Mesodermal cell (in vitro differentiated cells): ENCODE measurements at regions not wholly inside any gene's neighbourhood (a gene's known extent, or its start where the extent isn't known, plus 50 kb on each side); places are given as distances from the start of the nearest gene placed in this dataset.

Experiments
- H3K27ac ChIP-seq: 2 replicates; pipeline ENCODE4 v1.7.0; 2013; ENCODE audit warnings: mild to moderate bottlenecking, low read depth, low read length, moderate library complexity; ENCODE audit not compliant: severe bottlenecking
- H3K36me3 ChIP-seq: 2 replicates; pipeline ENCODE4 v1.7.1; 2013; ENCODE audit warnings: mild to moderate bottlenecking, low read length, moderate library complexity; ENCODE audit not compliant: control insufficient read depth, insufficient read depth
- H3K4me1 ChIP-seq: one replicate; pipeline ENCODE4 v1.7.1; 2013; ENCODE audit warnings: mild to moderate bottlenecking, low read length; ENCODE audit not compliant: insufficient read depth, control insufficient read depth, poor library complexity, severe bottlenecking
- H3K4me3 ChIP-seq: 2 replicates; pipeline ENCODE4 v1.7.0; 2013; ENCODE audit warnings: low read length, control low read depth, mild to moderate bottlenecking; ENCODE audit not compliant: insufficient read depth, poor library complexity, severe bottlenecking; ENCODE audit errors: extremely low read depth
- H3K9me3 ChIP-seq: 2 replicates; pipeline ENCODE4 v1.7.1; 2013; ENCODE audit warnings: mild to moderate bottlenecking, low read length, moderate library complexity; ENCODE audit not compliant: control insufficient read depth
- WGBS, 2 experiments: methylation state at CpG; one replicate each; pipeline ENCODE4 v1.1.5; 2013; ENCODE audit warnings: missing lambda C conversion rate in 2 of 2; ENCODE audit not compliant: insufficient coverage in 2 of 2; 5-methylcytosine and 5-hydroxymethylcytosine counted together

- no peaks in the 10 kb centered on the region for H3K36me3 ChIP-seq
- no peaks in the 10 kb centered on the region for H3K9me3 ChIP-seq
- H3K27ac ChIP-seq, result no peak overlapping the region
- no peaks in the 10 kb centered on the region for H3K4me1 ChIP-seq
- H3K4me3 ChIP-seq, result no peak overlapping the region
Observed at GRCh38 chr10:56905051-56905450, 544.0 kb upstream of the ZWINT start.

GRCh38 chr10:56902554-56902953 lies 541.5 kb upstream of the ZWINT start:
- Histone ChIP-seq H3K4me3 (no peak overlapping the region), H3K9me3 (no peaks in the 10 kb centered on the region), H3K27ac (no peak overlapping the region), H3K4me1 (no peaks in the 10 kb centered on the region), H3K36me3 (no peaks in the 10 kb centered on the region)
- WGBS, 2 experiments, result 83% methylated on average over 1 of the region's 3 CpGs; no CpG with 5 or more reads in 1 of the 2 experiments

GRCh38 chr10:56895306-56895705 lies 534.2 kb upstream of the ZWINT start:
- Histone ChIP-seq H3K36me3 (no peaks in the 10 kb centered on the region), H3K4me3 (no peak overlapping the region), H3K4me1 (no peaks in the 10 kb centered on the region), H3K27ac (no peak overlapping the region), H3K9me3 (no peaks in the 10 kb centered on the region)
- WGBS, 2 experiments, result 89 to 100% methylated on average over 3 to 4 of the region's 6 CpGs

GRCh38 chr10:56881218-56881617 lies 520.2 kb upstream of the ZWINT start:
- Histone ChIP-seq H3K4me3 (no peak overlapping the region), H3K9me3 (no peaks in the 10 kb centered on the region), H3K27ac (no peak overlapping the region), H3K4me1 (no peaks in the 10 kb centered on the region), H3K36me3 (no peaks in the 10 kb centered on the region)
- WGBS, 2 experiments, result 84 to 100% methylated on average over 2 of the region's 3 CpGs

- WGBS, 2 experiments, result 75 to 100% methylated on average over 3 to 4 of the region's 4 CpGs
- Histone ChIP-seq H3K4me1 (no peaks in the 10 kb centered on the region), H3K9me3 (no peaks in the 10 kb centered on the region), H3K36me3 (no peaks in the 10 kb centered on the region), H3K27ac (no peak overlapping the region), H3K4me3 (no peak overlapping the region)
Observed at GRCh38 chr10:56880606-56881005, 519.5 kb upstream of the ZWINT start.

- Histone ChIP-seq H3K27ac (no peak overlapping the region), H3K4me1 (no peaks in the 10 kb centered on the region), H3K4me3 (no peak overlapping the region), H3K9me3 (no peaks in the 10 kb centered on the region), H3K36me3 (no peaks in the 10 kb centered on the region)
- WGBS, 2 experiments, result no CpG with 5 or more reads among the region's 1 CpG
Observed at GRCh38 chr10:56874950-56875349, 513.9 kb upstream of the ZWINT start.

- Histone ChIP-seq H3K27ac (no peak overlapping the region), H3K4me1 (no peaks in the 10 kb centered on the region), H3K9me3 (no peaks in the 10 kb centered on the region), H3K36me3 (no peaks in the 10 kb centered on the region), H3K4me3 (no peak overlapping the region)
Observed at GRCh38 chr10:56871160-56871668, 510.2 kb upstream of the ZWINT start.

- no peaks in the 10 kb centered on the region for H3K9me3 ChIP-seq
- H3K27ac ChIP-seq, result no peak overlapping the region
- WGBS, 2 experiments, result 78 to 100% methylated on average over 1 to 3 of the region's 3 CpGs
- no peak overlapping the region for H3K4me3 ChIP-seq
- H3K4me1 ChIP-seq, result no peaks in the 10 kb centered on the region
- H3K36me3 ChIP-seq, result no peaks in the 10 kb centered on the region
Observed at GRCh38 chr10:56867236-56867635, 506.2 kb upstream of the ZWINT start.

- Histone ChIP-seq H3K9me3 (no peaks in the 10 kb centered on the region), H3K36me3 (no peaks in the 10 kb centered on the region), H3K27ac (no peak overlapping the region), H3K4me1 (no peaks in the 10 kb centered on the region), H3K4me3 (no peak overlapping the region)
- 100% methylated on average over 1 of the region's 2 CpGs; no CpG with 5 or more reads in 1 of the 2 experiments for WGBS, 2 experiments
Observed at GRCh38 chr10:56856569-56856968, 495.5 kb upstream of the ZWINT start.

- Histone ChIP-seq H3K4me3 (no peak overlapping the region), H3K9me3 (no peaks in the 10 kb centered on the region), H3K36me3 (no peaks in the 10 kb centered on the region), H3K4me1 (no peaks in the 10 kb centered on the region), H3K27ac (no peak overlapping the region)
- 93% methylated on average over 2 to 3 of the region's 6 CpGs for WGBS, 2 experiments
Observed at GRCh38 chr10:56844978-56845529, 484.0 kb upstream of the ZWINT start.

- Histone ChIP-seq H3K9me3 (no peaks in the 10 kb centered on the region), H3K4me1 (no peaks in the 10 kb centered on the region), H3K27ac (no peak overlapping the region), H3K4me3 (no peak overlapping the region), H3K36me3 (no peaks in the 10 kb centered on the region)
Observed at GRCh38 chr10:56836659-56837058, 475.6 kb upstream of the ZWINT start.
